HG03280 (cell line): ENCODE measurements at regions not wholly inside any gene's neighbourhood (a gene's known extent, or its start where the extent isn't known, plus 50 kb on each side); places are given as distances from the start of the nearest gene placed in this dataset.
"Not testable (repeated sequence)": the region's sequence is repeated elsewhere in the genome, so short reads cannot be mapped to it uniquely, and the experiment has no call there.

ENCODE experiments used
- ATAC-seq: cut with Tn5 transposase; IDR thresholded peaks from one replicate; pipeline ENCODE4 v1.9.1; 2021; ENCODE audit warnings: mild to moderate bottlenecking, moderate library complexity; ENCODE audit not compliant: unreplicated experiment

DNA sequence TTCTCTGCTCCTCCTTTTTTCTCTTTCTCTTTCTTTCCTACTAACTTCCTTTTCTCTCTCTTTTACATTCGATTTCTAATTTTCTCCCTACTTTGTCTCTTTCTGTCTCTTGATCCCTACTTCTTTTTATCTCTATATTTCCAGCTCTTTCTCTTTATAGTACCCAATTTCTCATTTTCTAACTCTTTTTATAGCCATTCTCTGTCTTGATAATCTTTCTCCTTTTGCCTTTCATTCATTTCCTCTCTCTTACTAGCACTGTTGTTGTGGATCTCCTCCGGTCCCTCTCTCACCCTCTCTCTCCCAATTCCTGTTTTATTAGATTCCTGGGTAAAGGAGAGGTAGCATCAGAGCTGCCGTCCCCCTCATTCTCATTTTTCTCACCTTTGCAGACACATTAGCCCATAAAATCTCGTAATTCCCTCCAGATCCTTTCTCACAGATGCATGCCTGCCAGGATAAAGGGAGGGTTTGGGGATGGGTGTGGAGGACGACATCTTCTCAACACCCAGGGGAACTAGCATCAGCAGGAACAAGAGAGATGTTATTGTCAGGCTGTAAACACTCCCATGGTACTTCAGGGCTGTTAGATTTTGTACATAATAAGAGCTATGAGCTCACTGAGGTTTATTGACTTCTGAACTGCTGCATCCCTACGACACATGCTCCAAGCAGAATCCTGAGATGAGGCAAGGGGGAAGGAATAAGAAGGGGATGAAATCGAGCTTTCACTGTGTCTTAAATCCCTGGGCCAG, 159.0 kb upstream of the GALNT2 start:
- ATAC-seq = no peak

DNA sequence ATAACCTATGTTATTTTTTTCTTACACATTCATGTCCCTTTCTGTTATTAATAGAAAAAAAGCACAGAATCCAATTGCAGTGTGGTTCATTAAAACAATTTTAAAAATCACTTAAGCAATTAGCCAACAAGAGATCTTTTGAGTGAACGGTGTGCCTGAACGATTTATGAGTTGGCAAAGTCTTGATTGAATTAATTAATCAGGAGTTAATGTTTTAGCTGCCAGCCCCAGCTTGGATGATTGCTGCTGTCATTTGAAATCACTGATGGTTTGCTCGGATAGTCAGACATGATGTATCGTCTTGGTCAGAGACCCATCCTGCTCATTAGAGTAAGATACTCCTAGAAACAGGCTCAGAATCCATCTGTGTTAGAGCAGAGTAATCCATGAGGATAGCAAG, 158.3 kb upstream of the GALNT2 start:
- no peak for ATAC-seq

DNA sequence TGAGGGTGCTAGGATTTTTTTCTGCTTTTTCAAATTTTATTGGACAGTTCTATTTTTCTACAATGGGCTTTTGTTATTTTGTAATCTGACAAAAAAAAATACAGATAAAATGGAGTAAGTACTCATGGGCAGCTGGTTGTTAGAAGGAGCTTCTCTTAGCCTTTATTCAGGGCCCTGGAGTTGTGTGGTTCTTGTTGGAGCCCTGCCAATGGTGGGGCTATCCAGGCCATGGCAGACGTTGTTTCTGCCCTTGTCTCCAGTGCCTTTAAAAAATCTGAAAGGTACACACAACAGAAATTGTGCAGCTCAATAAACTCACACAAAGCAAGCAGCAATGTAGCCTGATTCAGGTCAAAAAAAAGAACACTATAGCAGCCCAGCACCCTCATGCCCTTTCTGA, 153.5 kb upstream of the GALNT2 start:
- ATAC-seq = no peak

DNA sequence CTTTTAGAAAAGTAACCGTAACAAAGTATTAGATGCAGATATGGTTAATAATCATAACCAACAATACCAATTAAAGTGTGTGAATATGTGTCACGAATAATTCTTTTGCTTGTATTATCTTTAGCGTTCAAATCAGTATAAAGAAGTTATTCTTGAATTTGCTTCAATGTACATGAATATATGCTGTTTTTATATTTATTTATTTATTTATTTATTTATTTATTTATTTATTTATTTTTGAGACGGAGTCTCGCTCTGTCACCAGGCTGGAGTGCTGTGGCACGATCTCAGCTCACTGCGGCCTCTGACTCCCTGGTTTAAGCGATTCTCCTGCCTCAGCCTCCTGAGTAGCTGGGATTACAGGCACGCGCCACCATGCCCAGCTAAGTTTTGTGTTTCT, 147.6 kb upstream of the GALNT2 start:
- ATAC-seq = not testable (repeated sequence)

DNA sequence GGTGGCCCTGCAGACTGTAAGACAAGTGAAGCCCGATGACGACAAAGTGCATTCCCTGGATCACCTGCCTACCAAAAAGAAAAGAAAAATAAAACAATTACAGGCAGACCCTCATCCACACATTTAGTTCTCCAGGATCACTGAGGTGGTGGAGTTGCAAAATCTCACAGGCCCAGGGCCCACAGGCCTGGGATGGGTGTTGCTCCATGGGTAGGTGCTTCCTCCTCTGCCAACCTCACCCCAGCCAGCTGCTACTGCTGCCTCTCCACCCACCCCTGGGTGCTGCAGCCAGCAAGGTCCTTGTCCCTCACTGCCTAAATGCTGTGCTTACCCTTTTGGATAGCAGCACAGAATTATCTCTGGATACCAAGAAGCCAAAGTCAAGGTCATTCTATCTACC, 146.4 kb upstream of the GALNT2 start:
- no peak for ATAC-seq

DNA sequence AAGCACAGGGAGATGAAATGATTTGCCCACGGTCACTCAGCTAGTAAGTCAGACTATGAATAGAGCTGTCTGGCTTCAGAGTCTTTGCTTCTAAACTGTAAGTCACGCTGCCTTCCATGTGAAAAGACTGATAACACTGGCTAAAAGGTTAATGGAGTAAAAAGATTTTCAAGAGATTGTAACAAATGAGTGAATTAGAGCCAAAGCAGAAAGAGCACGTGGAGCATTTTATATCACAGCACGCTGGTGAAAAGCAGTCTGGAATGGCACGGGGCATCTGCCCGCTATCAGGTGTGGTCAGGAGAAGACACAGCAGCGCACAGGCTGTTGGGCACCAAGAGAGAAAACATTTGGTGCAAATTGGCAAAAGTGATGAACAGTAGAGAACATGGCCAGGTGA, 144.8 kb upstream of the GALNT2 start:
- no peak for ATAC-seq

DNA sequence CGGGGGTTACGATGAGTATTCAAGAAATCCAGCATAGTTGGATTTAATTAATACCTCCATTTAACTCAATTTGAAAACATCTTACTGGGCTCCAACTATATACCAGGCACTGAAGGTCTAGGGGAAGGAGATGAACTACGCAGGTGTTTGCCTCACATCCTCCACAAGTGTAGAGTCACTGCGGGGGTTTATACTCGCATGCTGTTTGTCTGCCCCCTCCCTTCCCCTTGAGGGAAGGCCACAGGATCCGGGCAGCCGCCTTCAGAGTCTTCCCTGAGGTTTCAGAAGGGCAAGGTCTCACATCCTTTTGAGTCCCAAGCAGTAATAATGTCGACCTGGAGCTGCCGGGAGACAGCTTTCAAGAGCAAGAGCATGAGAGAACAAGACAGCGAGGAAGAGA, 142.4 kb upstream of the GALNT2 start:
- no peak for ATAC-seq

DNA sequence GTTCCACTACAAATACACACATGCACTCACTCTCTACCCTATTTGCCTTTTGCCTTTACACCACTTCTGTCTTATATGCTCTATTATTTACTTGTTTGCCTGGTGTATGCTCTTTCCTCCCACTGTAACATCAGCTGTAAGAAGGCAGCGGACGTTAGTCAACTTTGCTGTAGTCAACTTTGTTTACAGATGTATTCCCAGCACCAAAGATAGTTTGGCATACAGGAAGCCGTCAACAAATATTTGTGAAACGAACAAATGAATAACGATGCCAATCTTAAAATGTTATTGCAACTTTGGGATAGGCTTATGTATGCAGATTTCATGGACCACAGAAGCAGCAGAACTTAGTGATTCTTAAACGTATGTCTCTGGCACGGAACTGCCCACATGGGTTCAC, 138.3 kb upstream of the GALNT2 start:
- no peak for ATAC-seq

DNA sequence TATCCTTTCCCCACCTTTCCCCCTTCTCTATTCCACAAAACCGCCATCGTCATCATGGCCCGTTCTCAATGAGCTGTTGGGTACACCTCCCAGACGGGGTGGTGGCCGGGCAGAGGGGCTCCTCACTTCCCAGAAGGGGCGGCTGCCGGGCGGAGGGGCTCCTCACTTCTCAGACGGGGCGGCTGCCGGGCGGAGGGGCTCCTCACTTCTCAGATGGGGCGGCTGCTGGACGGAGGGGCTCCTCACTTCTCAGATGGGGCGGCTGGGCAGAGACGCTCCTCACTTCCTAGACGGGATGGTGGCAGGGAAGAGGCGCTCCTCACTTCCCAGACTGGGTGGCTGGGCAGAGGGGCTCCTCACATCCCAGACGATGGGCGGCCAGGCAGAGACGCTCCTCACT, 135.3 kb upstream of the GALNT2 start:
- ATAC-seq = not testable (repeated sequence)

DNA sequence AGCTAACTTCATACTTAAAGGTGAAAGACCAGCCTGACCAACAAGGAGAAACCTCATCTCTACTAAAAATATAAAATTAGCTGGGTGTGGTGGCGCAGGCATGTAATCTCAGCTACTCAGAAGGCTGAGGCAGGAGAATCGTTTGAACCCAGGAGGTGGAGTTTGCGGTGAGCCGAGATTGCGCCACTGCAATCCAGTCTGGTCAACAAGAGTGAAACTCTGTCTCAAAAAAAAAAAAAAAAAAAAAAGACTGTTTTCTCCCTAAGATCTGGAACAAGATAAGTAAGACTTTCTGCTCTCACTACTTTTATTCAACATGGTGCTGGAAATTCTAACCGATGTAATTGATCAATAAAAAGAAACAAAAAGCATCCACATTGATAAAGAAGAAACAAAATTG, 131.9 kb upstream of the GALNT2 start:
- not testable (repeated sequence) for ATAC-seq

DNA sequence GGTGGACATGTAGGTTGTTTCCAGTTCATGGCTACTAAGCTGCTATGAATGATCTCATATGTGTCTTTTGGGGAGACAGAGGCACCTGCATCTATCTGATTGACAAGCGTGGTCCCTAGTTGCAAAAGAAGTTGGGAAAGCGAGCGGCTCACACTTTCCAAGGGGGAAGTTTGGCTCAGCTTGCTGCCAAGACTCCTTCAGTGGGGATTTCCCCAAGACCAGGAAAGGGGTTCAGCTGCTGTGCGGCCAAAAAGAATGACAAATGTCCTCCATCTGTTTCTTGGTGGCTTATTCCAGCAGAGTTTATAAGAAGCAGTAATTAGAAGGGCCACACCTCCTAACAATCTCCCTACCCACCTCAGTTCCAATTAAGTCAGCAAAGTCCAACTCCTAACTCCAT, 128.5 kb upstream of the GALNT2 start:
- ATAC-seq = no peak

DNA sequence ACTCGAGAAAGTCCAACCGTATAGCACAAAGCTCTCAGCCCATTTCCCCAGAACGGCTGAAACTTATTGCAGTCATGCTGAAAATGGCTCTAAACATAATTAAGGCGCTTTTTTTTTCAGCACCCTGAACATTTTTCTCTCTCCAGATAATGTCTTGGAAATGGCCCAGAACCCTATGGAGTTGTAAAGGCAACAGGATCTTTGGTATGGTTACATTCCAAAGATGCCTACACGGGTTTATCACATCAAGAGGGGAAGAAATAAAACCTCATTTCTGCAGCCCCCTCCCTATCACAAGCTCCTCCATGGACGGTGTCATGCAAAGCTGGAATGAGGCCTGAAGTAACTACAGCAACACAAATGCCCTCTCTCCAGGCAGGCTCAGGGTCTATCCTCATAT, 126.4 kb upstream of the GALNT2 start:
- no peak for ATAC-seq

DNA sequence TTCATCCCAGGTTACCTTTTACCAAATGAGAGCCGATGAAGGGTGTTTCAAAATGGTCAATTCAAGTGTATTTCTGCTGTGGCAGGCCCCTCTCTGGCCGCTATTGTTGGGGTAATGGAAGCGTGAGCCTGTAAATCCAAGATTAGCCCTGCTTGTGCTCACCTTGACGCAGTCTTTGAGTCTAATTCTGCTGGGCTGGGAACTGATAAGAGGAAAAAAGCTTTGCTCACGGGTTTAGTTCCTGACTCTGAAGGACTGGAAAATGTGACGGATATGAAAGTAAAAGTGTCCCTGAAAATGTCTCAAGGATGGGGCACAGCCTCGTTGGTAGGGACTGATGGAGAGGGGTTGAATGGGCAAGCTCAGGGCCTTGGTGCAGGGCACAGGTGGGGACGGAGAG, 125.9 kb upstream of the GALNT2 start:
- no peak for ATAC-seq

DNA sequence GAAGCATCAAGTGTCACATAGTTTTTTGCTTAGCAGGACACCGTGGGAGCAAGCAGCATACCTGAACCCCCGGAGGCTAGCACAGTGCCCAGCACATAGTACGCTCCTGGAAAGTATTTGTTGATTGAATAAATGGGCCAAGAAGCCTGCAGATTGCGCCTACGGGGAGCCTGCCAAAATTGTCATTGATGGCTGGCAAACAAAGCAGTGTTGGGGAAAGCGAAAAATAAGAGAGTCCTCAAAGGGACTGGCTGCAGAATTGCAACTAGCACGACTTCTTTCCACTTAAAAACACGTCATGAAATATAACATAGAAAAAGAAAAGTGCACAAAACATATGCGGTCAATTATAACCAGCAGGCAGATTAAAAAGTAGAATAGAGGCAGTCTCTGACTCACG, 125.2 kb upstream of the GALNT2 start:
- no peak for ATAC-seq

DNA sequence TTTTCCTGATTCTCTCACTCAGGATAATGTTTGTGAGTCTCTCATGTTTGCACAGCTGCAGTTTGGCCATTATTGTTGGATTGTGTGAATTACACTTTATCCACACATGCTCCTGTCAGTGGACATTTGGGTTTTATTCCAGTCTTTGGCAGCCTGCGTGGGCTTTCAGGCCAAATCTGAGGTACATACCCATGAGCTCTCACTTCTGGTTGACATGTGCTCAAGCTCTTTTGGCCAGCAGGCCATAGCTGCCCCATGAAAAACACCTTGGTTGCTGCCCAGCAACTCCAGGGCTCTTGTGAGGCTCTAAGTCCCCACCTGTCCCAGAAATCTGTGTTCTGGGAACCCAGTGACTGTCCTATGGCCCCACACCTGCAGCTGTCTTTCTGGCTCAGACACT, 124.5 kb upstream of the GALNT2 start:
- ATAC-seq = no peak

DNA sequence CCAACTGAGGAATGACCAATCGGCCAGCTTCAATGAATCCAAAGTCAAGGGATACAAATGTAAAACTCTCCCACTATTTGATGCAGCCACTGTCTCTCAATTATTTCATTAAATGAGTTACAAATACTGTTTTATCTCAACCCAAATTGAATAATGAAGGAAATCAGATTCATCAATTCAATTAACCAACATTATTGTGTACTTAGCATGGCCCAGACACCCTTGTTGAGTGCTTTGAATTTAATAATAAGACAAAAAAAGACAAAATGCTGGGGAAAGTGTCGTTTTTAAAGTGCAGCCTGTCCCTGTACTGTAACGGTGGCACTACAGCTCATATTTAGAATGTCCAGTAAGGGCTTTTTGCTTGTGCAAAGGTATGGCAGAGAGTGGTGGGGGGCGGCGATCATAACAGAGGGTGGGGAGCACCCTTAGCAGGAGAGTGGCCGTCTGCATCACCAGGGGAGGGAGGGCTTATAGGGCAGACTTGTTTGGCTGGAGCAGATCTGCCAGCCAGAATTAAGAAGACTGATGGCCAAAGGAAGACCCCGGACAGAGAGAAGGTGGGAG, 123.8 kb upstream of the GALNT2 start:
- no peak for ATAC-seq

DNA sequence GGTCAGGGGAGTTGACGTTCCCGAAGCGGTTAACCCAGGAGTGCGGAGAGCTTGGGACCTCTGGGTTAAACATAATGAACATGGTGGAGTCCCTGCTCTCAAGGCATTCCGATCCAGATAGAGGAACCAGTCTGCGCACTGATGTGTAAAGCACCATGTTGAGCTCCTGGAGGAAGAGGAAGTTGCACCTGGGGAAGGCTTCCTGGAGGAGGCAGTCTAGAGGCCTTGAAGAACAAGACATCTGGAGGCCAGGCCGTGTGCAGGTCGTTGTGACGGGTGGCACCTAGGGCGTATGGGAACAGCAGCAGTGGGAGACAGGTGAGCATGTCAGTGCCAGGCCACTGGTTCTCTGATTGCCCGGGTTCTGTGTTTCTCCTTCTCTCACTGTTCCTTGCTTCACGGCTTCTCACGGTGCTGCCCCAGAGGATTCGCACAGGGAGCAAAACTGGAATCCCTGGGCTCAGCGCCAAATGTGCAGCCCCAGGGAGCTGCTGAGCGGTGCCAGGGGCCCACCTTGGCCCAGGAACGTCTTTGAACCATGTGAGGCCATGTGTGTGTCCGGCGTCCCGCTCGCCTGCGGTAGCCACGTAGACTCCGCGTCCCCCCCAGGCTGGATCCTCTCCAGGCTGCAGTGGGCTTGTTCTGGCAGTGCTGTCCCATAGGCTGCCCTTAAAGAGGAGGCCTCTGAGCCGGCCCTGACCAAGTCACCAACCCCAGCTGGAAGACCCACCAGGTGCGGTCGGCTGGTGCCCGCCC, 122.9 kb upstream of the GALNT2 start:
- no peak for ATAC-seq

DNA sequence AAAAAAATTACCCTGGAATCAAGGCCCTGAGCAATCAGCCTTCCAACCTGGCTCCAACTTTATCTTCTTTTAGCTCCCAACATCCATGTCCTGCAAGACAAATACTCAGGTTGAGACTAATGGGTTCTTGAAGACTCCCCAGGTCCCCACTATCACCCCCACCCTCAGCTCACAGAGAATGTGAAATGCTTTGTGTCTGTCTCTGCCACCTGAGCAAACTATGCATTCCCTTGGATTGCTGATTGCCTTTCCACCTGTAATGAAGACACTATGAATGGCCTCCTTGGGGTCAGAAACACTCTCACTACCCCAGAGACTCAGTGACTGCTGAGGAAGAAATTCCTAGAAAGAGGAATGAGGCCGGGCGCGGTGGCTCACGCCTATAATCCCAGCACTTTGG, 121.2 kb upstream of the GALNT2 start:
- ATAC-seq = no peak

DNA sequence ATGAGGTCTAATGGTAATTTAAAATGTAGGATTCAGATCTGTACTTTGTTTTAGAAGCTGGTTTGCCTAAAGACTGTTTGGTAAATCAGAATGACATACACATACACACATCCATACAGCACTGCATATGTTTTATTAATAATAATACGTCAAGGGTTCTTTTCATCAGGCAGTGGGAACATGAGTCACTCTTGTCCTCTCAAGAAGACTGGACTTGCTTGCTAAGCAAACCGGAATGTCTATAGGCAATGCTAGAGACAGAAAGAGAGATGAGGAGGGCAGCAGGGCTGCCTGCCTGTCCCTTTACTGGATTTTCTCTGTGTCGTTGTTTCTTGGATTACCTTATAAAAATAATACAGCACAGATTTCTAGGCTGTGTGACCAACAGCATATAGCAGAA, 119.1 kb upstream of the GALNT2 start:
- ATAC-seq = no peak

DNA sequence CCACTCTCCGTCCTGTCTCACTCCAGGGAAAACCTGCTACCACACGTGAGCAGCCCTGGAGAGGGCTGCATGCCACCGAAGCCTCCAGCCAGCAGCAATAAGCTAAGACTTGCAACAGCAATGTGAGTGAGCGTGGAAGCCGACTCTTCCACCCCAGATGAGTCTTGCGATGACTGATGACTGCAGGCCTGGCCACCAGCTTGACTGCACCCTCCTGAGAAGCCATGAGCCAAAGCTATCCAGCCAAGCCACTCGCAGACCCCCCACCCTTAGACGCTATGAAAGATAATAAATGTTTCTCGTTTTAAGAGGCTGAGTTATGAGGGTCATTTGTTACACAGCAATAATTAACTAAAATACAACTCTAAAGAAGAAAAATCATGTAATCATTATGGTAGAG, 118.6 kb upstream of the GALNT2 start:
- no peak for ATAC-seq

DNA sequence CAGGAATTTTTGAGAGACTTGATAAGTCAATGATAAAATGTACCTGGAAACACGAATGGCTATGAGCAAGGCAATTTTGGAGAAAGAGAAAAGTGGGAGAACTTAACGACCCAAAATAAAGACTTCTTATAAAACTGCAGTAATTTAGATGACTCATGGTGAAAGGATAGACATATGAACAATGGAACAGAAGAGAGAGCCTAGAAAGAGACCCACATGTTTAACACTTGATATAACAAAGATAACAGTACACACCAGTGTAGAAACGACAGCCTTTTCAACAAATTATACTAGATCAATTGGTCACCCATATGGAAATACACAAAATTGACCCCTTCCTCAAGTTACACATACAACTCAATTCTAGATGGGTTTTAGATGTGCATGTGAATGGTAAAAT, 117.5 kb upstream of the GALNT2 start:
- no peak for ATAC-seq

DNA sequence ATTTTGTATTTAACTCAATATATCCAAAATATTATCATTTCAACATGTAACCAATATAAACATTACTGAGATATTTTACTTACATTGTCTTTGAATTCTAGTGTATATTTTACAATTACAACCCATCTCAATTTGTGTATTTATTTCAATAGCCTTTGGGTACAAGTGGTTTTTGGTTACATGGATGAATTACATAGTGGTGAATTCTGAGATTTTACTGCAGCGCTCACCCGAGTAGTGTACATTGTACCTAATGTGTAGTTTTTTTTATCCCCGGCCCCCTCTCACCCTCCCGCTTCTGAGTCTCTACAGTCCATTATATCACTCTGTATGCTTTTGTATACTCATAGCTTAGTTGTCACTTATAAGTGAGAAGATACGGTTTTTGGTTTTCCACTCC, 117.0 kb upstream of the GALNT2 start:
- ATAC-seq = no peak
